NCI-H69 (cell line): ENCODE measurements at regions not wholly inside any gene's neighbourhood (a gene's known extent, or its start where the extent isn't known, plus 50 kb on each side); places are given as distances from the start of the nearest gene placed in this dataset.

Source experiments
- DNase-seq: peaks from one replicate; lab custom pipeline; 2025; lab: John Stamatoyannopoulos, UW

- no peak for DNase-seq
Measured at GRCh38 chr5:38029397-38030065, 189.7 kb upstream of the GDNF start.

- no peak for DNase-seq
Measured at GRCh38 chr5:38023799-38024198, 184.0 kb upstream of the GDNF start.

- no peak for DNase-seq
Measured at GRCh38 chr5:38023371-38023770, 183.5 kb upstream of the GDNF start.

GRCh38 chr5:38022631-38023030 is 182.8 kb upstream of the GDNF start:
- DNase-seq: no peak

- no peak for DNase-seq
Measured at GRCh38 chr5:38018016-38018415, 178.2 kb upstream of the GDNF start.

- peak; percentile 5 for DNase-seq
Measured at GRCh38 chr5:38013107-38013506, 173.3 kb upstream of the GDNF start.

- DNase-seq: peak; percentile 20
Measured at GRCh38 chr5:38011668-38012188, 171.9 kb upstream of the GDNF start.

- DNase-seq: no peak
Measured at GRCh38 chr5:38009749-38010358, 170.0 kb upstream of the GDNF start.

- peak; percentile 32 for DNase-seq
Measured at GRCh38 chr5:38008198-38008597, 168.4 kb upstream of the GDNF start.

GRCh38 chr5:37999593-37999992 is 159.8 kb upstream of the GDNF start:
- DNase-seq: no peak

GRCh38 chr5:37996918-37997317 is 157.1 kb upstream of the GDNF start:
- no peak for DNase-seq

- DNase-seq: no peak
Measured at GRCh38 chr5:37994729-37995128, 154.9 kb upstream of the GDNF start.

GRCh38 chr5:37991301-37992299 is 151.8 kb upstream of the GDNF start:
- no peak for DNase-seq

- no peak for DNase-seq
Measured at GRCh38 chr5:37989884-37990283, 150.0 kb upstream of the GDNF start.

- no peak for DNase-seq
Measured at GRCh38 chr5:37988454-37989046, 148.7 kb upstream of the GDNF start.

- DNase-seq: no peak
Measured at GRCh38 chr5:37984300-37984699, 144.5 kb upstream of the GDNF start.

GRCh38 chr5:37983463-37983862 is 143.6 kb upstream of the GDNF start:
- no peak for DNase-seq

GRCh38 chr5:37979559-37979958 is 139.7 kb upstream of the GDNF start:
- DNase-seq: no peak

- DNase-seq: no peak
Measured at GRCh38 chr5:37975531-37975930, 135.7 kb upstream of the GDNF start.

GRCh38 chr5:37971483-37972024 is 131.7 kb upstream of the GDNF start:
- no peak for DNase-seq

- no peak for DNase-seq
Measured at GRCh38 chr5:37966871-37967270, 127.0 kb upstream of the GDNF start.

- no peak for DNase-seq
Measured at GRCh38 chr5:37966291-37966690, 126.5 kb upstream of the GDNF start.
